ENCODE measurements at regions not wholly inside any gene's neighbourhood (a gene's known extent, or its start where the extent isn't known, plus 50 kb on each side); places are given as distances from the start of the nearest gene placed in this dataset.

DNA sequence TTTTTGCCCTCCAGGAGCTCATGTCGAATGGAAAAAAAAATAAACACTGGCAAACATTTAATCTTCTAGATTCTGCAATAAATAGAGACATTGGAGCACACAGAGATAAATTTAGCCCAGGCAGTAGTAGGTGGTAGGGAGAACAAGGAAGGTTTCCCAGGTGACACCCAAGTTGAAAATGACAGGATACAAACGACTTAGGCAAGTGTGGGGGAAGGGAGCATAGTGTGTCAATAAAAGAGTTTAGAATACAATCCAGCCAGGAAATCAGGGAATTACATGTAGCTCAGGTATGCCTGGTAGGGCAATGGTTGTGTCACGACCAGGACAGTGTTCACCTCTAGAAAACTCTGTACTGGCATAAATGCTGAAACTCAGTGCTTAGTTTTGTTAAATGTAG, 364.6 kb upstream of the AGTR1 start:
- Mint-ChIP-seq H3K36me3 (ENCODE audit: low read depth) (no peaks in the 10 kb centered on the region), H3K27ac (ENCODE audit: unreplicated experiment) (no peak overlapping the region), H3K9me3 (ENCODE audit: low read depth) (no peaks in the 10 kb centered on the region), H3K4me1 (ENCODE audit: low read depth) (peaks cover 29% of the 10 kb centered on the region), H3K4me3 (ENCODE audit: unreplicated experiment) (no peak overlapping the region), H3K27me3 (ENCODE audit: low read depth) (no peaks in the 10 kb centered on the region)
- TF ChIP-seq, protein P1, sequence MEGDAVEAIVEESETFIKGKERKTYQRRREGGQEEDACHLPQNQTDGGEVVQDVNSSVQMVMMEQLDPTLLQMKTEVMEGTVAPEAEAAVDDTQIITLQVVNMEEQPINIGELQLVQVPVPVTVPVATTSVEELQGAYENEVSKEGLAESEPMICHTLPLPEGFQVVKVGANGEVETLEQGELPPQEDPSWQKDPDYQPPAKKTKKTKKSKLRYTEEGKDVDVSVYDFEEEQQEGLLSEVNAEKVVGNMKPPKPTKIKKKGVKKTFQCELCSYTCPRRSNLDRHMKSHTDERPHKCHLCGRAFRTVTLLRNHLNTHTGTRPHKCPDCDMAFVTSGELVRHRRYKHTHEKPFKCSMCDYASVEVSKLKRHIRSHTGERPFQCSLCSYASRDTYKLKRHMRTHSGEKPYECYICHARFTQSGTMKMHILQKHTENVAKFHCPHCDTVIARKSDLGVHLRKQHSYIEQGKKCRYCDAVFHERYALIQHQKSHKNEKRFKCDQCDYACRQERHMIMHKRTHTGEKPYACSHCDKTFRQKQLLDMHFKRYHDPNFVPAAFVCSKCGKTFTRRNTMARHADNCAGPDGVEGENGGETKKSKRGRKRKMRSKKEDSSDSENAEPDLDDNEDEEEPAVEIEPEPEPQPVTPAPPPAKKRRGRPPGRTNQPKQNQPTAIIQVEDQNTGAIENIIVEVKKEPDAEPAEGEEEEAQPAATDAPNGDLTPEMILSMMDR (IDR thresholded peaks at IDR 0.05): no peak
- DNase-seq (ENCODE audit: low spot score): no peak

DNA sequence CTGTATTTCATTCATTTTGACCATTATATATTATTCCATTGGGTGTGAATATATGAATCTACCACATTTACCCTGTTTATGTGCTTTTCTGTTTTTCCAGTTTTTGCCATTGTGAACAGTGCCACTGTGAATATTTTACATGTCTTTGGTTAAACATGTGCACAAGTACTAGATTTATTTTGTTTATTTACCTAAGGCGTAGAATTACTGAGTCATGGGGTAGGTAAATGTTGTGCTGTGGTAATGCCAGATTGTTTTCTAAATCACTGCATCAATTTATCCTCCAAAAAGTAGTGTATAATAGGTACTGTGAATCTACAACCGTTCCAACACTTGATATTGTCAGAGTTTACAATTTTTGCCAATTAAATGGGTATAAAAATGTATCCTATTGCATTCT, 362.1 kb upstream of the AGTR1 start:
- Mint-ChIP-seq H3K27me3 (ENCODE audit: low read depth) (no peaks in the 10 kb centered on the region), H3K4me3 (ENCODE audit: unreplicated experiment) (no peak overlapping the region), H3K27ac (ENCODE audit: unreplicated experiment) (no peak overlapping the region), H3K4me1 (ENCODE audit: low read depth) (peaks cover 16% of the 10 kb centered on the region), H3K36me3 (ENCODE audit: low read depth) (peaks cover 4% of the 10 kb centered on the region), H3K9me3 (ENCODE audit: low read depth) (peaks cover 6% of the 10 kb centered on the region)
- TF ChIP-seq, protein P1 (IDR thresholded peaks at IDR 0.05): no peak
- no peak for DNase-seq (ENCODE audit: low spot score)

DNA sequence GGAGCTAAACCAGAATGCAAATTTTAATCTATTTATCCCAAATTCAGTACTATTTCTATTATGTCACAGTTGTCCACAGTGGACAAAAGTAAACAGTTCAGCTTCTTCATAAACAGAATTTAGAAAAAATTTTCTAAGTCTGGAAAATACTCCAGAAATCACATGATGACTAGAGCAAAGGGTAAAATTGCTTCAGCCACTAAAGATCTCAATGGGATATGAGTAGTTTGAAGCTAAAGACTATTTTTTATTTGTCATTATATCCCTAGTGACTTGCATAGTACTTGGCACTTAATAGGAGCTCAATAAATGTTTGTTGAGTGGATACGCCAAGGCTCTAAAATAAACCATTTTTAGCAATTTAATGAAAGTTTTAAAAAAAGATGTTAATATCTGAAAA, 354.3 kb upstream of the AGTR1 start:
- H3K4me1 Mint-ChIP-seq (ENCODE audit: low read depth): no peaks in the 10 kb centered on the region
- no peak for DNase-seq (ENCODE audit: low spot score)
- H3K4me3 Mint-ChIP-seq (ENCODE audit: unreplicated experiment): no peak overlapping the region
- H3K27me3 Mint-ChIP-seq (ENCODE audit: low read depth): no peaks in the 10 kb centered on the region
- H3K27ac Mint-ChIP-seq (ENCODE audit: unreplicated experiment): no peak overlapping the region
- H3K36me3 Mint-ChIP-seq (ENCODE audit: low read depth): peaks cover 5% of the 10 kb centered on the region
- H3K9me3 Mint-ChIP-seq (ENCODE audit: low read depth): peaks cover 10% of the 10 kb centered on the region
- TF ChIP-seq, protein P1 (IDR thresholded peaks at IDR 0.05): no peak

DNA sequence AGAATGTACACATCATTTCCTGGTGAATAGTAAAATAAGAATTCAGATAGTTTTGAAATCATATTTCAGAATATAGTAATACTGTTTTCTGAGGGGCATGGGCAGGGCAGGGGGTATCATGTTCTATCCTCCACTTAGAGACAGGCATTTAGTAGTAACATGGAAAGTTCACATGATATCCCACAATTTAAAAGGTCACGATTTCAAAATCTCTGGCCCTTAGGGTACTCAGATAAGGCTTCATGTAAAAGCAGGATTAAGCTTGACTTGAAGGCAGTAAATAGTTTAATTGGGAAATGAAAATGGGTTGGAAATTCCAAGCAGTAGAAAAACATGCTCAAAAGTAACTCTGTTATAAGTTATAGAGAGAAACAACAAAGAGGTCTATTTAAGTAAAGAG, 353.2 kb upstream of the AGTR1 start:
- no peaks in the 10 kb centered on the region for H3K4me1 Mint-ChIP-seq (ENCODE audit: low read depth)
- TF ChIP-seq, protein P1 (IDR thresholded peaks at IDR 0.05): no peak
- H3K4me3 Mint-ChIP-seq (ENCODE audit: unreplicated experiment): no peak overlapping the region
- H3K27ac Mint-ChIP-seq (ENCODE audit: unreplicated experiment): no peak overlapping the region
- peaks cover 4% of the 10 kb centered on the region for H3K36me3 Mint-ChIP-seq (ENCODE audit: low read depth)
- H3K27me3 Mint-ChIP-seq (ENCODE audit: low read depth): no peaks in the 10 kb centered on the region
- peaks cover 8% of the 10 kb centered on the region for H3K9me3 Mint-ChIP-seq (ENCODE audit: low read depth)
- no peak for DNase-seq (ENCODE audit: low spot score)

DNA sequence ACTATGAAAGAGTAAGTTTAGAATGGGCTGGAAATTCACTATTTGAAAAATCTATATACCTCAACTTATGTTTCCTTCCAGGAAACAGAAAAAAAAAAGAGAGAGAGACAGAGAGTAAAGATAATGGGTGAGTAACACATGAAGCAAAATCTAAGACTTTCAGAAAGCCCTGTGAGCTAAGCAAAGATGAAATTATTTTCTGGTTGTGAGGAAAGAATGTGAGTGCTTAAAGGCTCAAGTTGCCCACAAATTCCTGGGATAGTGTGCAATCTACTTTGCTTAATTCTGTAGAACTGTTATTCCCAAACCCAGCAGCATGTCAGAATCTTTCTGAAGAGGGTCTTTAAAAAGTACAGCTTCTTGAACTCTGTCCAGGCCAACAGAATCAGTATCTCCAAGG, 337.7 kb upstream of the AGTR1 start:
- no peak overlapping the region for H3K4me3 Mint-ChIP-seq (ENCODE audit: unreplicated experiment)
- H3K27me3 Mint-ChIP-seq (ENCODE audit: low read depth): no peaks in the 10 kb centered on the region
- H3K9me3 Mint-ChIP-seq (ENCODE audit: low read depth): peaks cover 4% of the 10 kb centered on the region
- no peak overlapping the region for H3K27ac Mint-ChIP-seq (ENCODE audit: unreplicated experiment)
- no peaks in the 10 kb centered on the region for H3K36me3 Mint-ChIP-seq (ENCODE audit: low read depth)
- TF ChIP-seq, protein P1 (IDR thresholded peaks at IDR 0.05): no peak
- peaks cover 11% of the 10 kb centered on the region for H3K4me1 Mint-ChIP-seq (ENCODE audit: low read depth)
- no peak for DNase-seq (ENCODE audit: low spot score)

Data from chondrocyte (in vitro differentiated cells).